Stimulated activated CD4-positive, alpha-beta T cell treated with anti-CD3 and anti-CD28 coated beads, Interleukin-1b, Interleukin-23, amount 100 ng/mL, for 24 hours (primary cell): ENCODE measurements at regions not wholly inside any gene's neighbourhood (a gene's known extent, or its start where the extent isn't known, plus 50 kb on each side); places are given as distances from the start of the nearest gene placed in this dataset.

Experiments used
- DNase-seq, 4 experiments: peaks; one replicate each; pipeline ENCODE4 v3.0.0-alpha.2; 2020; ENCODE audit warnings: low read depth in 4 of 4, low spot score in 1 of 4

DNA sequence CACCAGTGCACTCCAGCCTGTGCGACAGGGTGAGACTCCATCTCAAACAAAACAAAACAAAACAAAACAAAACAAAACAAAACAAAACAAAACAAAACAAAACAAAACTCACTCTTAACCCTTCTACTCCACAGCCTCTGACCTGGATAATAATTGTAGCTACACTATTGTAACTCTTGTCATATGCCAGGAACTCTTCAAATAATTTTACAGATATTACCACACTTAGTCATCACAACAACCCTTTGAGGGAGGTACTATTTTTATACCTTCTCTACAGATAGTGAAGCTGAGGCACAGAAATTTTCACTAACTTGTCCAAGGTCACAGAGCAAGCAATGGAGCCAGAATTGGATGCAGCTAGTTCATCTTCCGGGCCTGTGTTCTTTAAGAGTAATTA, 547.8 kb downstream of the ADGRL2 start:
- DNase-seq: no peak

DNA sequence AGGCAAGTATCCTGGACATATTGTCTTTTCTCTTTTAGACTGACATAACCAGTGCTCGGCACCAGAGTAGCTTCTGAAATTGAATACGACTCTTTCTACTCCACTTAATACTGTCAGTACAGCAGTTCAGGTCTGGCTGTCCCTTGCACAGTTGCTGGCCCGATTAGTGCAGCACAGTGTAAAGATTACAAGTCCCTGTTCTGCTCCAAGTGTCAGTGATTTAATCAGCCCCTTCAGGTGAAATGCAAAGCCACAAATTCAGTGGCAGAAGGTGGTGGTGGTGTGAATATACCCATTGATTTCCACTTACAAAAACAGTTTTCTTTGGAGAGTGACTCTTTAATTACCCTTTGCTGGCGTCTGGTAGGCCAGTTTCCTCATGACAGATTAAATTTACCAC, 545.4 kb downstream of the ADGRL2 start:
- no peak for DNase-seq

DNA sequence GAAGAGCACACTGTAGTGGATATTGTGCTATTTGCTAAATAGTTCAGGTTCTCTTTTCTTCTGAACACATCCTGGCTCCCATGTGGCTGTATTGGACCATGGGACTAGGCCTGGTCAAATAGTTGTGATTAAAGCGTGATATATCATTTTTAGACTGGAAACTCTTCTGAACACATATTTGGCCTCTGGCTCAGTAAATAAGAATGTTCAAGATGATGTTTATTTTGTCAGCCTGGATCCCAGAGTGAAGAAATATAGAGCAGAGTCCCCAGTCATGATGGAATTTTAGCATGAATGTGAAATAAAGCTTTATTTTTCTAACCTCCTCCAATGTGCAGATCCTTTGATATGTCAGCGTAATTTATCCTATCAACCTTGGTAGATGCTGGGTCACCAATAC, 542.6 kb downstream of the ADGRL2 start:
- no peak for DNase-seq

DNA sequence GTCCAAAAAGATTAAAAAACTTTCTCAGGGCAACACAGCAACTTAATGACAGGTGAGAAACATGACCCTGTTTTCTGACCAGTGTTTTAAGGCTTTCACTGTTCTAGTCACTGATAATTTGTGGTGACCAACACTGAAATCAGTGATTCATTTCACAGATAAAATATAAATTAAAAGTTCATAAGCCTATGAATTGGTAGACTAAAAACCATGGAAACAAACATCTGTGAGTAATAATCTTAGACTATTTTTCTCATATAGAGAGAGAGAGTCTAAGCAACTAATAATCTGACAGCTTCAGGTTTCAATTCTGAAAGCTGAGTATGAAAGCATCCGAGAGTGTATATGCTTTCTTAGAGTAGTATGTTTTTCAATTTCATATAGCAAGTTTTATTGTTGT, 536.9 kb downstream of the ADGRL2 start:
- no peak for DNase-seq

DNA sequence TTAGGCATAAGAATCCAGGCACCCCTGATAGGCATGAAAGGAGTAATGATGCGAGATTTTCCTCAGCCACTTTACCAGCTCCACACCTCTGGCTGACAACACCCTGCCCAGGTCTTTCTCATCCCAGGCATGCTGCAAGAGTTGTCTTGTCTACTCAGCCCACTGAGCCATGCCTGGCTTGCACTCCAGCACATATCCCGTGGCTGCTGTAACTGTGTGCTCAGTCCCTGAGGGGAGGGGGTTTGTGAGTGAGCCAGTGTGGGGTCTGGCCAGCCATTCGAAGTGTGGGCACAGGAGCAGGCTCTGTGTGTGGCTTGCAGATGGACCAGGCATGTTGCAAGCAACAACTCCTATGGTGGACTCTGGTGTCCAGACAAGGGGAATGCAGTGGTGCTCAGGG, 529.6 kb downstream of the ADGRL2 start:
- no peak for DNase-seq

DNA sequence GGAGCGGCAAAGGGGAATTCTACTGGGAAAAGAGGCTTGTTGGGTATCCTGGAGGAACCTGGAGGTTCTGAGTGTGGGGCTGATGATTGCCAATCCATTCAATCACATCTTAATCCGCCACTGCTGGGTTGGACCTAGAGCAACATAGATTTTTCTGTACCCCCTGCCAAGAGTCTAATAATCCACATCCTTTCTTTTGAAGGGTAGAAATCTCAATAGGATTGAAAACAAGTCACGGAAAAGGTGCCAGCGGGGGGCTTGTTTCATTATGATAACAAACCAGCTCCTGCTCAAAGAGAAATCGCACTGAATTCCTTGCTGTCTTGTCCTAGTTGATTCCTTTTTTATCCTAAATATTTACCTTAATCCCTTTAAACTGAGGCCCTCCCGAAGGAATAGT, 528.5 kb downstream of the ADGRL2 start:
- no peak for DNase-seq

DNA sequence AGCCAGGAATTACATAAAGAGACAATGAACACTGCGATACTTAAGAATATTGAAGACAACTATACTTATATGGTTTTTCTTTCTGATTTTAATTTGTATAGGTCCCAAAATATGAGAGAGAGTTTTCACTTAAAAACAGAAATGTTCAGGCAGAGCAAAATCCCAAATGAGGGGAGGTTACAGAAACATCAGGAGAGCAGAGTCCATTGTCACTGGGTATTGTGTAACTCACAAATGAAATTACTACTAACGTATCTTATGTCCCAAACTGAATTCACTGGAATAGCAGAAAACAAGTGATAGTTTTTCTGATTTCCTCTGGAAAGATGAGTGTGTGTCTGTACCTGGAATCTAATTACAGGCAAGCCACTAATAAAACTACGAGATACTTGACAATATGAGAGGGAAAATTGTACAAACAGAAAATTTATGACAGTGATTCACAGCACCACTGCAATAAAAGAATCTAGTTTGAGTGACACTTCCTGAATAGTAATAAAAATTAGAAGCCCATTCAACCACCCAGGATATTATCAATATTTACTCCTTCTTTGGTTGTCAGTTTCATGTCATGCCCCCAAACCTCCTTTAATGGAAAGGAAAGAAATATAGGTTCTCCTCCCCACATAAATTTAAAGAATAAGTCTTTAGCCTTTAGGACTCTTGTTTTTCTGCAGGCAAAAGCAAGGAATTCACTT, 522.6 kb downstream of the ADGRL2 start:
- no peak for DNase-seq

DNA sequence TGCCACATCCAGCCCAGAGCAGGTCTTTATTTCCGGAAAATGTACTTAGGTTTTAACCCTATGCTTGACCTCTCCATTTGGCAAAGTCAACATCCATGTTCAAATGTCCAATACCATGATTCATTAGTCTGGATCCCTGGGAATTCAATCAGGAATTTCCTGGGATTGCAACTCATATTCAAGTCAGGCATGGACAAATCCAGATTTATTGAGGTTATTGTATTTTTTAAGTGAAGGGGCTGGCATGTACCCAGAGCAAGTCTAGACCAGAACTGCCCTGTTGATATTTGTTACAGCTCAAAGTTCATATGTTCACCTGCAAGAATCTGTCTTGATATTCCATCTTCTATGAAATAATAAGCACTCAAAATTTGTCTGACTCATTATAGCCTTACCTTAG, 521.1 kb downstream of the ADGRL2 start:
- no peak for DNase-seq

DNA sequence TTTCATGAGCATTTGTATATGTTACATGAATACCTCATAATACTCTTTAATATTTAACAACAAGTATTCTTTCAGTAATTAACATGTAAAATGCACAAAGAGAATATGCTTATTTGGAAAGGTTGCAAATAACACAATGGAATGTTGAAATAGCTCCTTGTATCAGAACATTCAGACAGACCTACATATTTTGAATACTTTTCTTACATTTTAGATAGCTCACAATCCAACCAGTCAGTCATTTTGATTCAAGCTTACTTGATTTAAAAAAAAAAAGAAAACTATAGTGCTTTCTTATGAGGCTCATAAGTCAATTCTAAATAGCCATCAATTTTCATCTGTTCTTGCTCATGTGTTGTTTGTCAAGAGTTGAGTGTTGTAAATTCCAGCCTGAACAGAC, 518.8 kb downstream of the ADGRL2 start:
- DNase-seq: no peak

DNA sequence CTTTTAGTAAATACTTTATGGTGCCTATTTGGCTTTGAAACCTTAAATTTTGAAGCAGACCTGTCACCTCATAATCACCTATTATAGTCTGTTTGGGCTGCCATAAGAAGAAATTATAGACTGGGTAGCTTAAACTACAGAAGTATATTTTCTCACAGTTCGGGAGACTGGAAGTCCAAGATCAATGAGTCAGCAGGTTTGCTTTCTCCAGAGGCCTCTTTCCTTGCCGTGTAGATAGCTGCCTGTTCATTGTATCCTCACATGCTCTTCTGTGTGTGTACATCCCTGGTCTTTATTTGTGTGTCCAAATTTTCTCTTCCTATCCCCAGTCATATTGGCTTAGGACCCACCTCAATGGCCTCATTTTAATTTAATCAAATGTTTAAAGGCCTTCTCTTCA, 518.2 kb downstream of the ADGRL2 start:
- no peak for DNase-seq

DNA sequence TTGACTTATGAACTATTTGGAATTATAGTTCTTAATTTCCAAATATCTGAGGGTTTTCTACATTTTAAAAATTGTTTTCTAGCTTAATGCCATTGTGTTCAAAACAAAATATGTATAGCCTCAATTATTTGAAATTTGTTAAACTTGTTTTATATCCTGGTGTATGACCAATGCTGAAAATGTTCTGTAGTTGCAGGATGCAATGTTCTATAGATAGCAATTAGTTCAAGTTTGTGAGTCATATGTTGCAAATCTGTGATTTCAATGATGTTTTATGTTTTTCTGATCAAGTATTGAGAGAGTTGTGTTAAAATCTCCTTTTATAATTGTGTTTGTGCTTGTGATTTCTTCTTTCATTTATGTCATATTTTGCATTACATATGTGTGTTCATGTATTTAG, 517.5 kb downstream of the ADGRL2 start:
- DNase-seq: no peak

DNA sequence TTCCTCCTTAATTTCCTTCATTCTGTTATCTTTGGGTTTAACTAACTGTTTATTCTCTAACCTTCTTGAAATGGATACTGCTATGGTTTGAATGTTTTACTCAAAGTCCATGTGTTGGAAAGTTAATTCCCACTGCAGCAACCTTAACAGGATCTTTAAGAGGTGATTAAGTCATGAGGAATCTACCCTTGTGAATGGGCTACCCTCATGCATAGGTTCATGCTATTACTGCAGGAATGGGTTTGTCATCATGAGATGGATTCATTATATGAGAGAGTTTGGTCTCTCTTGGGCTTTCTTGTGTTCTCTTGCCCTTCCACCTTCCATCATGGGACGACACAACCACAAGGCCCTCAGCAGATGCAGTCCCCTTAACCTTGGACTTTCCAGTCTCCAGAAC, 516.9 kb downstream of the ADGRL2 start:
- DNase-seq: no peak

DNA sequence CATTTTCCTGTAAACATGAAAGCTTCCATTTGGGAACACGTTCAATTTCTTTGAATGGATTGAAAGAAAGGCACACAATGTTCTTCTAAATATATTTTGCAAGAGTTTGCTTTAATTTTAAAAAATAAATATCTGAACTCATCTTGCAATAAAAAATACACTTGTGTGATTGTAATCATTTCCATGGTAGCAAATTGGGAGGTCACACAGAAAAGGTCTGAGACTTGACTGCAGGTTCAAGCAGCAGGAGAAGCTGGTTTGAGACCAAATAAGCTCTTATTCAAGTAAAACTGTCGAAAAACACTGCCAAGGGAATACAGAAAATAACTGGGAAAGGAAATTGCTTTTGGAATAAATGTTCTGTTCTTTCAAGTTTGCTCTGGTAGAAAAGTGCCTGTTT, 498.9 kb downstream of the ADGRL2 start:
- DNase-seq: no peak

DNA sequence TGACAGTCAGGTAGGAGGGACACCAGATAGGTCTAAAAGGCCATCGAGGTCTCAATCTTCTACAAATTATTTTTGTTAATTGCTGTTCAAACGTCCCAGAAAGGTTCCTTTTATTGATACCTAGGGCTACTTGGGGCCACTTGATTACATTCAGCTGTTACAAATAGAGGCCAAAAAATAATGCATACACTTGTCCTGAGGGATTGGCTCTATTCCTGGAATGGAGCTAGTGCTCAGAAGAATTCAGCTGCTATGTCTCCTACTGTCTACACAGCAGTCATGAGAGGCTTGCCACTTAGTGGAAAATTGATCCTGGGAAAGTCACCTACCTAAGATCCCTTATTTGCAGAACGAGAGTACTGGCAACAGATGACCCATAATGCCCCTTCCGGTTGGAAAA, 498.3 kb downstream of the ADGRL2 start:
- DNase-seq: no peak

DNA sequence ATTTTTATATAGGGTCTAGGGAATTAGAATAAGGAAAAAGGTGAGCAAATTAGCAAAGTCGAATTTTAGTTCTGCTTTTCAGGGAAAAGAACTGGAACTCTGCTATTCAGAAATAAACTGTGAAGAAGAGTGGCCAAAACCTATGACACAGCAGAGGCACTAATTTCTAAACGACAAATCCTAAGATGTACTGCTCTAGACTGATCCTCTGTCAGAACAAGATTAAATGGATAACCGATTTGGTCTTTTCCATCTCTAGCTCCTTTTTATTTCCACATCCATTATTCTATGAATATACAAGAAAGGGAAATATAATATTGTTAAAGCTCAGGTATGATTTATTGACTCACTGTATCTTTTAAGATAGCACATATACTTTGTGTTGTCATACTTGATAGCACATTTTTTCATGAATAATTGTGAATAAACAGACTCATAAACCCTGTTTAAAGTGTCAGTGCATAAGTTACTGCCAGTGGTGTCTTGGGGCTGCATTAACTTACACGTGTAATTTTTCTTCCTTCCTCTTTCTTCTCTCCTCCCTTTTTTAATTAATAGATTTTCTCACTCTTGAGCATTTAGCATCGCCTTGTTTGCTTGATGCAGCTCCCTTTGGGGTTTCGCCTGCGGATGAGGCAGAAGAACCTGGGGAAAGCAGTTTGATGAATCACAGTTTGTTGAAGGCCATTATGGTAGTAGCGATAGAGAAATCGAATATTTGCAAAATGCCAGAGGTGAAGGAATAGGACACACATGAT, 496.6 kb downstream of the ADGRL2 start:
- no peak for DNase-seq

DNA sequence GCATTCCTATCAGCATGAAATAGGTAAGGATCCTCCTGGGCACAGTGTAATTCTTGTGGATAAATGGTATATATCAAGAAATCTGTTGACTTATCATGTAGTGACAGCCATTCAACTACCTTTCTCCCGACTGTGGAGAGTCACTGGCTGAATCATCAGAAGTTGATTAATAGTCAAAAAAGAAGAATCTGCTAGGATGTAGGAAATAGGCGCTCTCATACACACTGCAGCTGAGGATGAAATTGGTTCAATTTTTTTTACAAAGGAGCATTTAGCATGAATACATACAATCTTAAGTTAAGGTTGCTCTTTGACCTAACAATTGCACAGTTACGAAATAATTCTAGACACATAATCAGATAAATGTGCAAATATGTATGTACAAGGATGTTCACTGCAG, 486.8 kb downstream of the ADGRL2 start:
- DNase-seq: no peak

DNA sequence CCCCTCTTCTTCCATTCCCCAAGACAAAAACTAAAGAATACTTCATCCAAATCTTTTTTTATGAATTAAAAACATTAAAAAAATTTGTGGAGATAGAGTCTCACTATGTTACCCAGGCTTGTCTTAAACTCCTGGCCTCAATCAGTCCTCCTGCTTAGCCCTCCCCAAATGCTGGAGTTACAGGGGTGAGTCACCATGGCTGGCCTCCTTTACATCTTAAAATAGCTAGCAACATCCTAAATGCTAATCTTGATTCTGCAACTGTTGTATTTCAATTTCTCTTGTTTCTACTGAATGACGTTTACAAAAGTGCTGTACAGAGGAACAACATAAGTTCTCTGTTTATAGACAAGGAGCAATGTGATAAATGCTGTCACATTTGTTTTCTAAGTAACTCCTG, 483.5 kb downstream of the ADGRL2 start:
- DNase-seq: no peak

DNA sequence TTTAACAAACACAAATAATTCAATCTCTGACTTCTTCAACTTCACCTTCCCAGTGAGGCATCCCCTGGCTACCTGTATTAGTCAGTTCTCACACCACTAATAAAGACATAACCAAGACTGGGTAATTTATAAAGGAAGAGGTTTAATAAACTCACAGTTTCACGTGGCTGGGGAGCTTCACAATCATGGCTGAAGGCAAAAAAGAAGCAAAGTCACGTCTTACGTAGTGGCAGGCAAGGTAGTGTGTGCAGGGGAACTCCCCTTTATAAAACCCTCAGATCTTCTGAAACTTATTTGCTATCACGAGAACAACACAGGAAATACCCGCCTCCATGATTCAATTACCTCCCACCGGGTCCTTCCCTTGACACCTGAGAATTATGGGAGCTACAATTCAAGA, 478.5 kb downstream of the ADGRL2 start:
- no peak for DNase-seq

DNA sequence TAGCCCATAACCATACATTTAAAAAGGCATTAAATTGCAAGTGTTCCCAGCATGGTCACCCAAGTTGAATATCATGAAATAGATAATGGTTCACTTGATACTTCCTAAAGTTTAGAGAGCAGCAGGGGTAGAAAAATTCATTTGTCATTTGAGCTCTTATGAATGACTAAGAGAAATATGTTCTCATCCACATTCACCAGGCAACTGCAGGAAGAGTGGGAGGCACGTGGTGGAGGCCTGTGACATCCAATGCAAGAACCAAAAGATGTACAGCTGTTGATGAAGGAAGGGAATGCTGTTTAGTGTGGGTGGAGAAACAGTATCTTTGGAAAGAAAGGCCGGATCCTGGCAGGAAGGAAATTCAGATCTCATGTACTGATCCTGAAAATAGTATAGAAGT, 473.1 kb downstream of the ADGRL2 start:
- DNase-seq: no peak

DNA sequence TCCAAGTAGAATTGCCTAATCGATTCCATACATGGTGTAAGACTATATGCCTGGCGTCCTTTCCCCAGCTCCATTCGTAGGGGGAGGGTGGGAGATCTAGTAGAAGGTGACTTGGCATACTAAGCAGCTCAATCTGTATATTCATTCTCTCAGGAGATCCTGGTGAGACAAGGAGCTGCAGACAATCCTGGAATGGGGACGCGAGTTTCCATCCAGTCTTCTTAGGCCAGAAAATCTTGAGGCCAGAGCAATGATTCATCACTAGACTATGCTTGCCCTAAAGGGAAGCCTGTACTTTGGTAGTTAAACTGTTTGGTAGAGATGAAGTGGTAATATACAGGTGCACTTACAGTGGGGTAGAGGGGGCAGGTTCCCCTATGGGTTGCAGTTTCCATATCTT, 468.7 kb downstream of the ADGRL2 start:
- no peak for DNase-seq

DNA sequence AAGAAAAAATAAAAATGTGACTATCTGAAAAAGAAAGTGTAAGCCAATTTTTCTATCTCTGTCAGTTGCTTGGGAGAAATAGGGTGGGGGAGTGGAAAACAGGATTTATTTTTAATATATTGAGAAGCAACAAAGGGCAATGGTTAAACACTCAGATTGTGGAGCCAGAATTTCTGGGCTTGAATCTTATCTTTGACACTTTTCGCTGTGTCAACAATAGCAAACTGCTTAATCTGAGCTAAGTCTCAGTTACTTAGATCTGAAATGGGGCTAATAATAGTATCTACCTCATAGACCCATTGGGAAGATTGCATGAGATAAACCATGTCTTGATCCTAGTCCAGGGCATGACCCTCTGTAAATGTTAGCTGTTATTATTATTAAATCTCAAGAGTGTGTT, 468.1 kb downstream of the ADGRL2 start:
- no peak for DNase-seq

DNA sequence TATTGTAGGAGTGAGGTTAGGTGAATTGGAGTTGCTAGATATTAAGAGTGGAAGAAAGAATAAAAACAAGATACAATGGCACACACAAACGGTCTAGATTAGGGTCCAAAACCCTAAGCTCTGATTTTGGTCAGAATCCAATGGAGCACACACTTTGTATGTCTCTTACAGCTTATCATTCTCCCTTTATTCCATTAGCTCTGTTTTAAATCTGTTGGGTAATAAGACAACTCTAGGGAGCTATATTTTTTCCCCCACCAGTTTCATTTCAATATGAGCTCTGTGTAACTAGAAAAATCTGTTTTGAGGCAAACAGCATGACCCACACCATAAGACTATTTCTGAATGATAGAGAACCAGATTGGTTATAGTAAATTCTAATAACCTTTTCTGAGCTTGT, 465.6 kb downstream of the ADGRL2 start:
- DNase-seq: no peak

DNA sequence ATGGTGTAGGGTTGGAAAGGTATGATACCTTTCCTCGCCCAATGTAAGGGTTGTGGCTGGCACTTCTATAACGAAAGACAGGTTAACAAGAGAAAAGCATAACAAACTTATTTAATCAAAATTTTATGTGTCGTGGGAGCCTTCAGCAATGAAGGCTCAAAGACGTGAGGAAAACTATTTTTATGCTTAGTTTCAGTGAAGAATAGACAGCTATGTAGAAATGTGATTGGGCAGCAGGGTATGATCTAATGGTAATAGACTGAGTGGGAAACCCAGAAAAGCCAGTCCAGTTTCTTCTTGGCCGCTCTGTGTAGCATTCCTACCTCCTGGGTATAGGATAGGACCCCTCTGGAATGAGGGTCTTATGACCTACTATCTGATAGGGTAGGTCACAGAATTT, 464.7 kb downstream of the ADGRL2 start:
- DNase-seq: no peak
